GM12874 (cell line): ENCODE measurements at regions not wholly inside any gene's neighbourhood (a gene's known extent, or its start where the extent isn't known, plus 50 kb on each side); places are given as distances from the start of the nearest gene placed in this dataset.

Source experiments
- TF ChIP-seq, protein P1 (sequence below): IDR thresholded peaks from 2 replicates; pipeline ENCODE4 v1.5.1; 2011; ENCODE audit warnings: low read depth, mild to moderate bottlenecking, control low read depth, low read length, moderate library complexity; ENCODE audit not compliant: insufficient read depth

DNA sequence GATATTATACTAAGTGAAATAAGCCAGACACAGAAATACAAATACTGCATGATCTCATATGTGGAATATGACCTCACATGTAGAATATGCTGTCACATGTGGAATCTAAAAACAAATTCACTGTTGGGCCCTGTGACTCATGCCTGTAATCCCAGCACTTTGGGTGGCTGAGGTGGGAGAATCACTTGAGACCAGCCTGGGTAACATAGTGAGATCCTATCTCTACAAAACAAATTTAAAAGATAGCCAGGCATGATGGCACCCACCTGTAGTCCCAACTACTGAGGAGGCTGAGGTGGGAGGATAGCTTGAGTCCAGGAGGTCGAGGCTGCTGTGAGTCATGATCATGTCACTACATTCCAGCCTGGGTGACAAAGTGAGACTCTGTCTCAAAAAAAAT, 160.3 kb downstream of the PTEN start:
- TF ChIP-seq, protein P1, sequence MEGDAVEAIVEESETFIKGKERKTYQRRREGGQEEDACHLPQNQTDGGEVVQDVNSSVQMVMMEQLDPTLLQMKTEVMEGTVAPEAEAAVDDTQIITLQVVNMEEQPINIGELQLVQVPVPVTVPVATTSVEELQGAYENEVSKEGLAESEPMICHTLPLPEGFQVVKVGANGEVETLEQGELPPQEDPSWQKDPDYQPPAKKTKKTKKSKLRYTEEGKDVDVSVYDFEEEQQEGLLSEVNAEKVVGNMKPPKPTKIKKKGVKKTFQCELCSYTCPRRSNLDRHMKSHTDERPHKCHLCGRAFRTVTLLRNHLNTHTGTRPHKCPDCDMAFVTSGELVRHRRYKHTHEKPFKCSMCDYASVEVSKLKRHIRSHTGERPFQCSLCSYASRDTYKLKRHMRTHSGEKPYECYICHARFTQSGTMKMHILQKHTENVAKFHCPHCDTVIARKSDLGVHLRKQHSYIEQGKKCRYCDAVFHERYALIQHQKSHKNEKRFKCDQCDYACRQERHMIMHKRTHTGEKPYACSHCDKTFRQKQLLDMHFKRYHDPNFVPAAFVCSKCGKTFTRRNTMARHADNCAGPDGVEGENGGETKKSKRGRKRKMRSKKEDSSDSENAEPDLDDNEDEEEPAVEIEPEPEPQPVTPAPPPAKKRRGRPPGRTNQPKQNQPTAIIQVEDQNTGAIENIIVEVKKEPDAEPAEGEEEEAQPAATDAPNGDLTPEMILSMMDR: no peak

DNA sequence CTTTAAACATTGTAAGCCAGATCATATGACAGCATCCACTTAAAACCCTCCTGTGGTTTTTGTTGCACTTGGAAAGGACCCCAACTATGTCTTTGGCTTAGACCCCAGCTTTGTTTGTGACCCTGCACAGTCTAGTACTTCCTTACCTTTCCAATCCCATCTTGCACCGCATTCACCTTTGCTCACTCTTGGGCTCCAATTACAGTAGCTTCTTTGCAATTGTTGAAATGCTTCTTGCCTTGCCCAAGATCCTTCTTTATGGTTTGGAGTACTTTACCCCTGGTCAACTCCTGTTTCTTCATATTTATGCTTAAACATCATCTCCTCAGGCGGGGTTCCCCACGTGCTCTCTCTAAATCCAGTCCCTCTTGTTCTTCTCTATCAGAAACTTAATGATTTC, 162.6 kb downstream of the PTEN start:
- TF ChIP-seq, protein P1: no peak

DNA sequence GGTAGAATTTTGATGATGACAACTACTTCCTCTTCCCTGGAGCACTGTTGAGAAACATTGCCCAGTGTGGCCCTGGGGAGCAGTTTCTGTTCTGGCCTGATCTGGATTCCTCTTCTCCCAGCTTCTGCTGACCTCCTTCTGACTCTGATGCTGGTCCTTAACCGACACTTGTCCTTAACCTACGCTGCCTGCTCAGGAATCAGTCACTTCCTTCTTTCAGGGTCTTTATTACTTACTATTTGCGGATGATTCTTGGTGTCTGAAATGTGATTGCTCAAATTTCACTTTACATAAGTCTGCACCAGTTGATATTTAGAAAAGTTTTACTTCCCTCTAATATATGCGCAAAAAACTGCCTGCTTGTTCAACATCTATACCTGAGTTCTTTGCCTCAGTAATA, 164.1 kb downstream of the PTEN start:
- TF ChIP-seq, protein P1: no peak

DNA sequence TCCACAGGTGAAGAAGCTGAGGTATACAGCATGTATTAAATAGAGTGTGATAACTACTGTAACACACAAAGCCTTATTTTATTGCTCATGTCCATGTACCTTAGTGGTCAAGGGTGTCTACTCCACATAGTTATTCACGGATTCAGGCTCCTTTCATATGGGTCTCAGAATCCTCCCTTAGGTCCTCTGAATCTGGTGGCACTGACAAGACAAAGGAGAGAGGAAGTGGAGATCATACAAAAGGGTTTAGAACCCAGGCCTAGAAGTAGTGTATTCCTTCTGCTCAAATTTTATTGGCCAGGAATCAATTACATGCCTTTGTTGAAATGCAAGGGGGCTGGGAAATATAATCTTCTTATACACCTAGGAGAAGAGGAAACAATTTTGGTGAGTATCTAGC, 164.6 kb downstream of the PTEN start:
- TF ChIP-seq, protein P1: no peak

DNA sequence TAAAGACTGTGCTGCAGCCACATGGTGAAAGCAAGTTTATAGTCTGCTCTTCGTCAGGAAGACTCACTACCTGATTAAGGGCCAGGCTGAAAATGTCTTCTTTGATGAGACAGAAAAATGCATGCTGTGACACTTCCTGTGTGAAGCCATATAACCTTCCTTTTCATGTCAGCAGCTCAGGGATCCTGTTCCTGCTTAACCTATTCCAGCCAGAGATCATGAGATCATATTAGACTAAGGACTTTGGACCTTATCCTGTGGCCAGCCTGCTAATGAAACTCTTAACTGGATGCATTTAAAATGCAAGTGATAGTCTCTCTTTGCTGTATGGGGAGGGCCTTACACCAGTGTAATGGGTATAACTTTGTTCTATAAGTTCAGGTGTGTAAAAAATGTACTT, 165.2 kb downstream of the PTEN start:
- TF ChIP-seq, protein P1: no peak

DNA sequence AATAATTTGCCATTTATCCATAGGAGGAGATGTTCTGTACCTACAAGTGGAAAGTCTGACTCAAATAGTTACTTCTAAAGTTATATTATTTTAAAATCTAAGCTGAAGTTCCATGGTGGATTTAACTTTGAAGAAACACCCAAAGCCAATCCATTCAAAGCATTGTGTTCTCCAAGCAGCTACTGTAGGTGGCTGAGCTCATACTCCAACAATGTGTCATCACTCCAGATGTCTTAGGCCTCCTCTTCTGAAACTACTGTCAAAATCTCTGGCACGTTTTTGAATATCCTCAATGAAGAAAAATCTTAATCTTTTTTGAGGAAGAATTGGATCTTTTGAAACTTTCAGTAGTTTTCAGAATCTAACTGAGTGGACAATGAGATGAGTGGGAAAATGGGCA, 169.1 kb downstream of the PTEN start:
- TF ChIP-seq, protein P1: no peak

DNA sequence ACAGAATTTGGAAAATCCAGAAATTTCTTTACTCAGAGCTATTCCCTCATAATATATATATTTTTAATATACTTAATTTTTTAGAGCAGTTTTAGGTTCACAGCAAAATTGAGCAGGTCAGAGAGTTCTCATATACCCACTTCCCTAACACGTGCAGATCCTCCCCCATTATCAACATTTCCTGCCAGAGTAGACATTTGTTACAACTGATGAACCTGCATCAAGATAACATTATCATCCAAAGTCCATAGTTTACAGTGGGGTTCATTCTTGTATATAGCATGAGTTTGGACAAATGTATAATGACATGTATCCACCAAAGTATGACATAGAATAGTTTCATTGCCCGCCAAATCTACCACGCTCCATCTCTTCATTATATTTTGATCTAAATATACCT, 170.0 kb downstream of the PTEN start:
- TF ChIP-seq, protein P1: no peak

DNA sequence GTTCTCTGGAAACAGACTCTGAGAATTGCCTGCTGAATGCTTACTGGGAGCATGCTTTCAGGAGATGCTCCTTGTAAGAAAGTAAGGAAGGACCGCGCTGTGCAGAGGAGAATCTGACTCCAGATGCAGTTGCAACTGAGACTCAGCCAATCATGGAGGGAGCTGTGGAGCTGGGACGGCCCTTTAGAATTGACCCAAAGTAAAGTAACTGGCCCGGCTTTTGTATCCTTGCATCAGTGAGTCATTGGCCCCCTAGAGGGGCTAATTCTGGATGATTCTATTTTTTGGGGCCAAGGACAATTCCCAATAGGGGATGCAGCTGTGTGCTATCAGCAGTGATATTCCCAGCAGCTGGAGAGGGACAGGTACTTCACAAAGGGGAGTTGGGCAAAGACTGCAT, 170.4 kb downstream of the PTEN start:
- TF ChIP-seq, protein P1: no peak
